ENCODE measurements at regions not wholly inside any gene's neighbourhood (a gene's known extent, or its start where the extent isn't known, plus 50 kb on each side); places are given as distances from the start of the nearest gene placed in this dataset.

DNA sequence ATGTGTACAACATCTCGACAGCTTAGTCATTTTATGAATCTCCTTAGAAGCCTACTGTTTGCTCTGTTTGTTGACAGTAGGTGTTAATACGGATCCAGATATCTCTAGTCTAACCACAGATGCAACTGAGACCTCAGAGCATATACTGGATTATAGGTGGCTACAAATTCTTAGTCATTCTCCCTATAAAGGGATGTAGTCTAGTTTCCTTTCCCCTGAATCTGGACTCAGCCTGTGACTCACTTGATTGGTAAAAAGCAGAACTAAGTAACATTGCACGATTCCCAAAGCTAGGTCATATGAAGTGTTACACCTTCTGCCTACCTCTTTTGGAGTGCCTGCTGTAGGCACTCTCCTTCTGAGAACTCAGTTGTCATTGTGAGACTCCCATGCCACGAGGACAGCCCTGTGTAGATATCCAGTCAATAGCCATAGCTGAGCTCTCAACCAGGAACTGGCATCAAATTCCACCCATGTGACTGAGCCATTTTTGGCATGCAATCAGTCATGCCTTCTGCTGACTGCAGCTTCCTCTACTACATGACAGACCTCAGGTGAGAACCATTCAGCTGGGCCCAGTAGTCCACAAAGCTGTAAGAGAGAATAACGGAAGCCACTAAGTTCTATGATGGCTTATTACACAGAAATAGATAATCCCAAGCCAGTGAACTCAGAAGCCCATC, 135.9 kb upstream of the CHRM3 start:
- WGBS, 2 donors = 66 to 81% methylated on average over 4 to 5 of the region's 5 CpGs
- DNase-seq = no peak
- ATAC-seq (ENCODE audit: low FRiP score in 2 of 2) = no peak

DNA sequence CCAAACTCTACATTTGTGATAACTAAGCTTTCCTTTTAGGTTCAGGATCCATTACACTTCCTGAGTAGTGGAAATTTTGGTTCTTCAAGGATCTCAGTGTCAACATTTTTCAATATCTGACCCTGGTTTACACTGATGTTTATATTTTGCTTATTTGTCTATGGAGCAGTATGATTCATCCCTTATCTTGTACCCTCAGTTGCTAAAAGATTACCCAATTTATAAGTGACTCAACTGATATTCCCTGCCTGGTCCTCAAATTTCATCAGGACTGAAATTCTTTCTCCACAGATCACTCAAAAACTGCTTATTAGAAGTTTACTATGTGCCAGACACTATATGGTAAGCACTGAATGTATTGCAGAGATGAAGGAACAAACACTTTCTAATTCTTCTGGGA, 139.1 kb upstream of the CHRM3 start:
- DNase-seq = no peak
- Histone ChIP-seq H3K9me3 (no peaks in the 10 kb centered on the region), H3K27me3 (no peaks in the 10 kb centered on the region), H3K36me3 (no peaks in the 10 kb centered on the region), H3K4me1 (no peaks in the 10 kb centered on the region), H3K27ac (no peak overlapping the region), H3K4me3 (no peak overlapping the region)
- TF ChIP-seq, protein P1, sequence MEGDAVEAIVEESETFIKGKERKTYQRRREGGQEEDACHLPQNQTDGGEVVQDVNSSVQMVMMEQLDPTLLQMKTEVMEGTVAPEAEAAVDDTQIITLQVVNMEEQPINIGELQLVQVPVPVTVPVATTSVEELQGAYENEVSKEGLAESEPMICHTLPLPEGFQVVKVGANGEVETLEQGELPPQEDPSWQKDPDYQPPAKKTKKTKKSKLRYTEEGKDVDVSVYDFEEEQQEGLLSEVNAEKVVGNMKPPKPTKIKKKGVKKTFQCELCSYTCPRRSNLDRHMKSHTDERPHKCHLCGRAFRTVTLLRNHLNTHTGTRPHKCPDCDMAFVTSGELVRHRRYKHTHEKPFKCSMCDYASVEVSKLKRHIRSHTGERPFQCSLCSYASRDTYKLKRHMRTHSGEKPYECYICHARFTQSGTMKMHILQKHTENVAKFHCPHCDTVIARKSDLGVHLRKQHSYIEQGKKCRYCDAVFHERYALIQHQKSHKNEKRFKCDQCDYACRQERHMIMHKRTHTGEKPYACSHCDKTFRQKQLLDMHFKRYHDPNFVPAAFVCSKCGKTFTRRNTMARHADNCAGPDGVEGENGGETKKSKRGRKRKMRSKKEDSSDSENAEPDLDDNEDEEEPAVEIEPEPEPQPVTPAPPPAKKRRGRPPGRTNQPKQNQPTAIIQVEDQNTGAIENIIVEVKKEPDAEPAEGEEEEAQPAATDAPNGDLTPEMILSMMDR (IDR thresholded peaks at IDR 0.05) = no peak
- TF ChIP-seq EP300 (IDR thresholded peaks at IDR 0.05) = no peak
- no peak for TF ChIP-seq POLR2A (IDR thresholded peaks at IDR 0.05)
- no peak for TF ChIP-seq POLR2AphosphoS5 (IDR thresholded peaks at IDR 0.05)
- ATAC-seq (ENCODE audit: low FRiP score in 2 of 2) = no peak

More for the DNA sequence above, 135.9 kb upstream of the CHRM3 start:
- H3K27me3 ChIP-seq = no peaks in the 10 kb centered on the region
- H3K4me3 ChIP-seq = no peak overlapping the region
- no peaks in the 10 kb centered on the region for H3K9me3 ChIP-seq
- no peaks in the 10 kb centered on the region for H3K4me1 ChIP-seq
- no peaks in the 10 kb centered on the region for H3K36me3 ChIP-seq
- TF ChIP-seq POLR2A (IDR thresholded peaks at IDR 0.05) (no peak), EP300 (IDR thresholded peaks at IDR 0.05) (no peak), POLR2AphosphoS5 (IDR thresholded peaks at IDR 0.05) (no peak)
- TF ChIP-seq, protein P1 (IDR thresholded peaks at IDR 0.05) = no peak
- H3K27ac ChIP-seq = no peak overlapping the region

DNA sequence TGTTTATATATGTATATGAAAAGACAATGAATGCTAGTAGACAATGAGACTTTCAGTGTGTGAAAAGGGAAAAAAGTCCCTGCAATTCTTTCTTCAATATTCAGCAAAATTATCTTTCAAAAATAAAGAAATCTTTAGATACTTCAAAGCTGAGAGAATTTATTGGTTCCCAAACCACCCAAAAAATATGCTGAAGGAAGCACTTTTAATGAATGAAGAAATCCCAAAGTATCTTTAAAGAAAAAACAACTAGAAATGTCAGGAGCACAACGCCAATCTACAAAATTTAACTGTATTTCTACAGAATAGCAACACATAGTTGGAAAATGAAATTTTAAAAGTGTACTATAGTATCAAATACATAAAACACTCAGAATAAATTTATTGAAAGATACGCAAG, 142.3 kb upstream of the CHRM3 start:
- H3K9me3 ChIP-seq = no peaks in the 10 kb centered on the region
- no peaks in the 10 kb centered on the region for H3K4me1 ChIP-seq
- TF ChIP-seq, protein P1 (IDR thresholded peaks at IDR 0.05) = no peak
- TF ChIP-seq EP300 (IDR thresholded peaks at IDR 0.05) (no peak), POLR2AphosphoS5 (IDR thresholded peaks at IDR 0.05) (no peak), POLR2A (IDR thresholded peaks at IDR 0.05) (no peak)
- no peaks in the 10 kb centered on the region for H3K27me3 ChIP-seq
- no peak for DNase-seq
- H3K4me3 ChIP-seq = no peak overlapping the region
- H3K36me3 ChIP-seq = no peaks in the 10 kb centered on the region
- no peak overlapping the region for H3K27ac ChIP-seq
- no peak for ATAC-seq (ENCODE audit: low FRiP score in 2 of 2)
- 92 to 93% methylated on average over 2 of the region's 2 CpGs for WGBS, 2 donors

DNA sequence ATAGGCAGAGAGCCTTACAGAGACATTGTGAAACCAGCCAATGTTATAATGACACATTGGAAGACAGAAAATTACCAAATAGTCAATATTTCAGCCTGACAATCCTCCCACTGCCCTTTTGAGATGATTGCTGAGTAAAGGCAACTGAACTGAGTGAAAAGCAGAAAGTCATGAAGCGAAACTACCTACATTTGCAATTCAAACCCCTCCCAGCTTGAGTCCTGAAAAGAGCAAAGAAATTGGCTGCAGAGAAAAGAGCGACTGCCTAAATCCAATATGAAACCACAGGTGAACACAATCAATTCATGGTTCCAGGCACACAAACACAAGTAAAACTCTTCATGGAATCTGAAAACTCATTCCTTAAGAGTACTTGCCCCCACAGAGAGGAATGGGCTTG, 143.4 kb upstream of the CHRM3 start:
- no peaks in the 10 kb centered on the region for H3K4me1 ChIP-seq
- TF ChIP-seq, protein P1 (IDR thresholded peaks at IDR 0.05) = no peak
- no peak for TF ChIP-seq POLR2AphosphoS5 (IDR thresholded peaks at IDR 0.05)
- TF ChIP-seq EP300 (IDR thresholded peaks at IDR 0.05) = no peak
- no peak for TF ChIP-seq POLR2A (IDR thresholded peaks at IDR 0.05)
- H3K36me3 ChIP-seq = no peaks in the 10 kb centered on the region
- WGBS, 2 donors = 72 to 89% methylated on average over 2 of the region's 2 CpGs
- DNase-seq = no peak
- ATAC-seq (ENCODE audit: low FRiP score in 2 of 2) = no peak
- H3K27ac ChIP-seq = no peak overlapping the region
- H3K9me3 ChIP-seq = no peaks in the 10 kb centered on the region
- H3K27me3 ChIP-seq = no peaks in the 10 kb centered on the region
- no peak overlapping the region for H3K4me3 ChIP-seq

DNA sequence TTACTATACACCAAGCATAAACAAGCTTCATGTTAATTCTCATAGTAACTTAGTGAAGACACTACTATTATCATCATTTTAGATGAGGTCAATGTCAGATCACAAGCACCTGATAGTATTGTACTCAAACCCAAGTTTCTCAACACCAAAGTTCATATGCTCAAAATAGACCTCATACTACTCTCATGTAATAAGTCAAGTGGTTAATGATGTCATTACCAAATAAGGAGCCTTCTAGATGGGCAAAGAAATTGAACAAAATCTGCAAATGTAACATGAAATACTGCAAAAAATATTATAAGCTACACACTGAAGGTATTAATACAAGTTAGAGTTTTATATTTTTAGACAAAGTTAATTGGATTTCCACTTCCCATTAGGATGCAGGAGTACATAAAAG, 144.0 kb upstream of the CHRM3 start:
- H3K4me3 ChIP-seq = no peak overlapping the region
- no peaks in the 10 kb centered on the region for H3K27me3 ChIP-seq
- no peak for TF ChIP-seq POLR2AphosphoS5 (IDR thresholded peaks at IDR 0.05)
- TF ChIP-seq, protein P1 (IDR thresholded peaks at IDR 0.05) = no peak
- no peak for TF ChIP-seq EP300 (IDR thresholded peaks at IDR 0.05)
- TF ChIP-seq POLR2A (IDR thresholded peaks at IDR 0.05) = no peak
- no peaks in the 10 kb centered on the region for H3K9me3 ChIP-seq
- no peak overlapping the region for H3K27ac ChIP-seq
- ATAC-seq (ENCODE audit: low FRiP score in 2 of 2) (no peak), DNase-seq (no peak)
- no peaks in the 10 kb centered on the region for H3K36me3 ChIP-seq
- no peaks in the 10 kb centered on the region for H3K4me1 ChIP-seq

All from upper lobe of left lung (tissue), 6 donors.